ENCODE measurements at regions not wholly inside any gene's neighbourhood (a gene's known extent, or its start where the extent isn't known, plus 50 kb on each side); places are given as distances from the start of the nearest gene placed in this dataset.

- Histone ChIP-seq H3K79me2 (ENCODE audit: insufficient read depth, low read length) (no peaks in the 10 kb centered on the region), H3K9me3 (ENCODE audit: control insufficient read depth in 1 of 2, insufficient read depth in 1 of 2, low read depth in 1 of 2, low read length in 2 of 2) (no peaks in the 10 kb centered on the region), H3K27ac (ENCODE audit: low read depth, low read length) (no peak overlapping the region), H3K27me3 (ENCODE audit: insufficient read depth, low read length) (no peaks in the 10 kb centered on the region), H3K36me3 (ENCODE audit: control insufficient read depth in 1 of 2, insufficient read depth in 2 of 2, low read length in 2 of 2) (no peaks in the 10 kb centered on the region), H2AFZ (ENCODE audit: low read depth, low read length, poor library complexity, severe bottlenecking) (no peak overlapping the region), H3K4me1 (ENCODE audit: control insufficient read depth in 1 of 2, insufficient read depth in 2 of 2, low read length in 2 of 2) (no peaks in the 10 kb centered on the region), H3K9me2 (ENCODE audit: insufficient read depth) (no peaks in the 10 kb centered on the region), H4K20me1 (ENCODE audit: insufficient read depth) (no peaks in the 10 kb centered on the region), H3K4me2 (ENCODE audit: low read length) (no peak overlapping the region), H3K4me3 (replicated peaks in 1 of 2; ENCODE audit: low read depth in 1 of 2, low read length in 2 of 2) (no peak overlapping the region), H3K9ac (ENCODE audit: low read length) (no peak overlapping the region)
- ATAC-seq (no peak), DNase-seq (ENCODE audit: low read depth, low spot score) (no peak)
- ChIA-PET RAD21 (ENCODE audit: low non-redundant PET in 1 of 2, low total read pairs in 2 of 2, uncharacterized antibody in 2 of 2, unreplicated experiment in 2 of 2) (no interaction called here), CTCF (interaction anchor here (0.8 to 1.3 kb wide), 2 partner anchors 45 to 120 kb away, joined by 4 read pairs; no protein-coding TSS in a partner anchor), POLR2A (no interaction called here)
- intact Hi-C loops (cut with micrococcal nuclease) = no loop called here
- BruUV-seq (replicated peaks) = no TSS peak
- TF ChIP-seq ZBTB33 (IDR thresholded peaks at IDR 0.05; ENCODE audit: extremely low read depth, insufficient replicate concordance, low read length) (no peak), CEBPB (IDR thresholded peaks at IDR 0.05; ENCODE audit: low read depth) (no peak), EZH2 (IDR thresholded peaks at IDR 0.05) (no peak), ZNF274 (IDR thresholded peaks at IDR 0.05; ENCODE audit: low read depth, low read length) (no peak), EZH2phosphoT487 (IDR thresholded peaks at IDR 0.05; ENCODE audit: borderline replicate concordance) (no peak), POLR2AphosphoS5 (IDR thresholded peaks at IDR 0.05; ENCODE audit: low read depth, low read length) (no peak), SP1 (IDR thresholded peaks at IDR 0.05; ENCODE audit: low read depth) (no peak), JUND (IDR thresholded peaks at IDR 0.05) (no peak), SRF (IDR thresholded peaks at IDR 0.05; ENCODE audit: low read depth) (no peak), YY1 (IDR thresholded peaks at IDR 0.05; ENCODE audit: extremely low read depth, insufficient replicate concordance, low read depth, low read length) (no peak), CBX3 (IDR thresholded peaks at IDR 0.05; ENCODE audit: low read depth) (no peak), SIN3A (IDR thresholded peaks at IDR 0.05; ENCODE audit: low read depth) (no peak), RAD21 (IDR thresholded peaks at IDR 0.05; ENCODE audit: low read depth) (no peak), TCF7L2 (IDR thresholded peaks at IDR 0.05; ENCODE audit: borderline replicate concordance, extremely low read depth, insufficient read depth, insufficient read length) (no peak), ELF1 (IDR thresholded peaks at IDR 0.05; ENCODE audit: borderline replicate concordance, low read depth) (no peak)
- TF ChIP-seq, protein P1, sequence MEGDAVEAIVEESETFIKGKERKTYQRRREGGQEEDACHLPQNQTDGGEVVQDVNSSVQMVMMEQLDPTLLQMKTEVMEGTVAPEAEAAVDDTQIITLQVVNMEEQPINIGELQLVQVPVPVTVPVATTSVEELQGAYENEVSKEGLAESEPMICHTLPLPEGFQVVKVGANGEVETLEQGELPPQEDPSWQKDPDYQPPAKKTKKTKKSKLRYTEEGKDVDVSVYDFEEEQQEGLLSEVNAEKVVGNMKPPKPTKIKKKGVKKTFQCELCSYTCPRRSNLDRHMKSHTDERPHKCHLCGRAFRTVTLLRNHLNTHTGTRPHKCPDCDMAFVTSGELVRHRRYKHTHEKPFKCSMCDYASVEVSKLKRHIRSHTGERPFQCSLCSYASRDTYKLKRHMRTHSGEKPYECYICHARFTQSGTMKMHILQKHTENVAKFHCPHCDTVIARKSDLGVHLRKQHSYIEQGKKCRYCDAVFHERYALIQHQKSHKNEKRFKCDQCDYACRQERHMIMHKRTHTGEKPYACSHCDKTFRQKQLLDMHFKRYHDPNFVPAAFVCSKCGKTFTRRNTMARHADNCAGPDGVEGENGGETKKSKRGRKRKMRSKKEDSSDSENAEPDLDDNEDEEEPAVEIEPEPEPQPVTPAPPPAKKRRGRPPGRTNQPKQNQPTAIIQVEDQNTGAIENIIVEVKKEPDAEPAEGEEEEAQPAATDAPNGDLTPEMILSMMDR (IDR thresholded peaks at IDR 0.05 in 2 of 3, conservative IDR thresholded peaks at IDR 0.05 in 1 of 3; ENCODE audit: borderline replicate concordance in 1 of 3, insufficient read depth in 1 of 3, low read depth in 2 of 3, low read length in 2 of 3) = no peak
- TF ChIP-seq, protein P2, sequence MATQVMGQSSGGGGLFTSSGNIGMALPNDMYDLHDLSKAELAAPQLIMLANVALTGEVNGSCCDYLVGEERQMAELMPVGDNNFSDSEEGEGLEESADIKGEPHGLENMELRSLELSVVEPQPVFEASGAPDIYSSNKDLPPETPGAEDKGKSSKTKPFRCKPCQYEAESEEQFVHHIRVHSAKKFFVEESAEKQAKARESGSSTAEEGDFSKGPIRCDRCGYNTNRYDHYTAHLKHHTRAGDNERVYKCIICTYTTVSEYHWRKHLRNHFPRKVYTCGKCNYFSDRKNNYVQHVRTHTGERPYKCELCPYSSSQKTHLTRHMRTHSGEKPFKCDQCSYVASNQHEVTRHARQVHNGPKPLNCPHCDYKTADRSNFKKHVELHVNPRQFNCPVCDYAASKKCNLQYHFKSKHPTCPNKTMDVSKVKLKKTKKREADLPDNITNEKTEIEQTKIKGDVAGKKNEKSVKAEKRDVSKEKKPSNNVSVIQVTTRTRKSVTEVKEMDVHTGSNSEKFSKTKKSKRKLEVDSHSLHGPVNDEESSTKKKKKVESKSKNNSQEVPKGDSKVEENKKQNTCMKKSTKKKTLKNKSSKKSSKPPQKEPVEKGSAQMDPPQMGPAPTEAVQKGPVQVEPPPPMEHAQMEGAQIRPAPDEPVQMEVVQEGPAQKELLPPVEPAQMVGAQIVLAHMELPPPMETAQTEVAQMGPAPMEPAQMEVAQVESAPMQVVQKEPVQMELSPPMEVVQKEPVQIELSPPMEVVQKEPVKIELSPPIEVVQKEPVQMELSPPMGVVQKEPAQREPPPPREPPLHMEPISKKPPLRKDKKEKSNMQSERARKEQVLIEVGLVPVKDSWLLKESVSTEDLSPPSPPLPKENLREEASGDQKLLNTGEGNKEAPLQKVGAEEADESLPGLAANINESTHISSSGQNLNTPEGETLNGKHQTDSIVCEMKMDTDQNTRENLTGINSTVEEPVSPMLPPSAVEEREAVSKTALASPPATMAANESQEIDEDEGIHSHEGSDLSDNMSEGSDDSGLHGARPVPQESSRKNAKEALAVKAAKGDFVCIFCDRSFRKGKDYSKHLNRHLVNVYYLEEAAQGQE (IDR thresholded peaks at IDR 0.05; ENCODE audit: low read depth) = no peak
- TF ChIP-seq, protein P3, sequence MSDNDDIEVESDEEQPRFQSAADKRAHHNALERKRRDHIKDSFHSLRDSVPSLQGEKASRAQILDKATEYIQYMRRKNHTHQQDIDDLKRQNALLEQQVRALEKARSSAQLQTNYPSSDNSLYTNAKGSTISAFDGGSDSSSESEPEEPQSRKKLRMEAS (IDR thresholded peaks at IDR 0.05) = no peak
Observed at GRCh38 chr12:94755598-94755997, 105.2 kb upstream of the TMCC3 start.

All from HCT116 (cell line).